Adrenal gland (tissue), 5 donors: ENCODE measurements at regions not wholly inside any gene's neighbourhood (a gene's known extent, or its start where the extent isn't known, plus 50 kb on each side); places are given as distances from the start of the nearest gene placed in this dataset.

ENCODE experiments used
- POLR2A ChIP-seq, 2 donors: fragments of 450-650 bp; IDR thresholded peaks; one replicate each; pipeline ENCODE4 v1.6.1; 2017; ENCODE audit warnings: antibody characterized with exemption in 2 of 2, mild to moderate bottlenecking in 2 of 2, moderate library complexity in 1 of 2
- TF ChIP-seq, protein P1 (sequence below), 6 experiments: fragments of 450-650 bp in 4 of 6; fragments of 200-600 bp in 2 of 6; sonication (generic) in 1 of 6; IDR thresholded peaks; 1 replicate in 5 of 6; 2 replicates in 1 of 6; pipeline versions ENCODE4 v1.5.1 to v1.8.0; 2016 to 2021; ENCODE audit warnings: antibody characterized with exemption in 6 of 6, mild to moderate bottlenecking in 2 of 6, moderate library complexity in 1 of 6
- donor health status: DM: no; HTN: no; CAD: no.

- TF ChIP-seq, protein P1, sequence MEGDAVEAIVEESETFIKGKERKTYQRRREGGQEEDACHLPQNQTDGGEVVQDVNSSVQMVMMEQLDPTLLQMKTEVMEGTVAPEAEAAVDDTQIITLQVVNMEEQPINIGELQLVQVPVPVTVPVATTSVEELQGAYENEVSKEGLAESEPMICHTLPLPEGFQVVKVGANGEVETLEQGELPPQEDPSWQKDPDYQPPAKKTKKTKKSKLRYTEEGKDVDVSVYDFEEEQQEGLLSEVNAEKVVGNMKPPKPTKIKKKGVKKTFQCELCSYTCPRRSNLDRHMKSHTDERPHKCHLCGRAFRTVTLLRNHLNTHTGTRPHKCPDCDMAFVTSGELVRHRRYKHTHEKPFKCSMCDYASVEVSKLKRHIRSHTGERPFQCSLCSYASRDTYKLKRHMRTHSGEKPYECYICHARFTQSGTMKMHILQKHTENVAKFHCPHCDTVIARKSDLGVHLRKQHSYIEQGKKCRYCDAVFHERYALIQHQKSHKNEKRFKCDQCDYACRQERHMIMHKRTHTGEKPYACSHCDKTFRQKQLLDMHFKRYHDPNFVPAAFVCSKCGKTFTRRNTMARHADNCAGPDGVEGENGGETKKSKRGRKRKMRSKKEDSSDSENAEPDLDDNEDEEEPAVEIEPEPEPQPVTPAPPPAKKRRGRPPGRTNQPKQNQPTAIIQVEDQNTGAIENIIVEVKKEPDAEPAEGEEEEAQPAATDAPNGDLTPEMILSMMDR (IDR thresholded peaks at IDR 0.05), result no peak
- TF ChIP-seq POLR2A (IDR thresholded peaks at IDR 0.05), result no peak
Measured at GRCh38 chr3:35401671-35402070, 237.7 kb upstream of the ARPP21 start.
